ENCODE measurements at regions not wholly inside any gene's neighbourhood (a gene's known extent, or its start where the extent isn't known, plus 50 kb on each side); places are given as distances from the start of the nearest gene placed in this dataset.
"Not testable (repeated sequence)": the region's sequence is repeated elsewhere in the genome, so short reads cannot be mapped to it uniquely, and the experiment has no call there.

DNA sequence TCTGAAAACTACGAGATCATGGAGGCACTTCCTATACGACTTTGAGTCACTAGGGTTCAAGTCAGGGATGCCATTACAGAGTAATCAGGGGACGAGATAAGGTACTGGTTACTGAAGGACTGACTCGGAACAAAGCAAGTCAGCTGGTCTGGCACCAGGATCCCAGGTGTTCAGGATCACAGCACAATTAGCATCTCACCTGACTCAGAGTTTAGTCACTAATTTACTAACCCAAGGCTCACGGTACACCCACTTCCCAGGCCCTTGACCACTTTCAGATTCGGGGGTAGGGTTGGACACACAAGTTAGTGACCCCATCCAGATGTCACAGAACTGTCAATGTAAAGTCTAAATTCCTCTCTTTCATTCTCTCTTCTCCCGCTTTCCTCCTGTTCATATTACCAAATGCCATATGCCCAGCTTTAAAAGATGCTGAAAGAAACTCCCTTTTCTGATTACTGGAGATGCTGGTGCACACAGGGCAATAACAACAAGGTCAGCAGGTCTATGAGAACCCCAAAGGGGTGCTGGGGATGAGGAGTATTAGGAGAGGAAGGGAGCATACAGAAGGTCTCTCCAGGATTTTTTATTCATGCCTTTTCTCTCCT is 657.8 kb downstream of the TLE1 start:
- TF ChIP-seq, protein P1, sequence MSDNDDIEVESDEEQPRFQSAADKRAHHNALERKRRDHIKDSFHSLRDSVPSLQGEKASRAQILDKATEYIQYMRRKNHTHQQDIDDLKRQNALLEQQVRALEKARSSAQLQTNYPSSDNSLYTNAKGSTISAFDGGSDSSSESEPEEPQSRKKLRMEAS (IDR thresholded peaks at IDR 0.05; ENCODE audit: low read depth, low read length) = no peak
- TF ChIP-seq, protein P2, sequence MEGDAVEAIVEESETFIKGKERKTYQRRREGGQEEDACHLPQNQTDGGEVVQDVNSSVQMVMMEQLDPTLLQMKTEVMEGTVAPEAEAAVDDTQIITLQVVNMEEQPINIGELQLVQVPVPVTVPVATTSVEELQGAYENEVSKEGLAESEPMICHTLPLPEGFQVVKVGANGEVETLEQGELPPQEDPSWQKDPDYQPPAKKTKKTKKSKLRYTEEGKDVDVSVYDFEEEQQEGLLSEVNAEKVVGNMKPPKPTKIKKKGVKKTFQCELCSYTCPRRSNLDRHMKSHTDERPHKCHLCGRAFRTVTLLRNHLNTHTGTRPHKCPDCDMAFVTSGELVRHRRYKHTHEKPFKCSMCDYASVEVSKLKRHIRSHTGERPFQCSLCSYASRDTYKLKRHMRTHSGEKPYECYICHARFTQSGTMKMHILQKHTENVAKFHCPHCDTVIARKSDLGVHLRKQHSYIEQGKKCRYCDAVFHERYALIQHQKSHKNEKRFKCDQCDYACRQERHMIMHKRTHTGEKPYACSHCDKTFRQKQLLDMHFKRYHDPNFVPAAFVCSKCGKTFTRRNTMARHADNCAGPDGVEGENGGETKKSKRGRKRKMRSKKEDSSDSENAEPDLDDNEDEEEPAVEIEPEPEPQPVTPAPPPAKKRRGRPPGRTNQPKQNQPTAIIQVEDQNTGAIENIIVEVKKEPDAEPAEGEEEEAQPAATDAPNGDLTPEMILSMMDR (IDR thresholded peaks at IDR 0.05; ENCODE audit: low read depth, low read length) = no peak
- no peak for TF ChIP-seq POLR2A (IDR thresholded peaks at IDR 0.05; ENCODE audit: extremely low read depth, insufficient read length)
- no peak for TF ChIP-seq MYC (IDR thresholded peaks at IDR 0.05; ENCODE audit: low read depth, low read length)
- no peak overlapping the region for H3K4me3 ChIP-seq (ENCODE audit: low read depth, low read length)

DNA sequence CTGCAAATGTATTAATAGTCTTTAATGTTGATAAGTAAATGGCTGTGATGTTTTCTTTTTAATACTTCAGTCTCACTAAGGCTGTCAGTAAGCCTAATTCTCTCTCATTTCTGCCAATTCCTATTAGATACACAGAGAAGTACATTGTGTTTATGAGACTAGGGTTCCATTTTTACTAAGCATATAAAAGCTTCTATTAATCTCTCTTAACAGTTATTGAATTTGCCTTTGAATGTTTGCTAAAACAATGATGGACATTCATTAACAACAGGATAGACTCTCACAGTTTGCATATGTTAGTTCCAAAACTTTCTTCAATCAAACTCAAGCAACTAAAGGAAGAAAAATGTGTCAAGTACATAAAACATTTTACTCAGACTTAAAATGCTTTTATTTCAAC is 659.3 kb downstream of the TLE1 start:
- no peak overlapping the region for H3K4me3 ChIP-seq (ENCODE audit: low read depth, low read length)
- no peak for DNase-seq (ENCODE audit: low read depth)
- TF ChIP-seq, protein P1 (IDR thresholded peaks at IDR 0.05; ENCODE audit: low read depth, low read length) = no peak
- TF ChIP-seq POLR2A (IDR thresholded peaks at IDR 0.05; ENCODE audit: extremely low read depth, insufficient read length) = no peak
- no peak for TF ChIP-seq MYC (IDR thresholded peaks at IDR 0.05; ENCODE audit: low read depth, low read length)
- TF ChIP-seq, protein P2 (IDR thresholded peaks at IDR 0.05; ENCODE audit: low read depth, low read length) = no peak

More for the DNA sequence above, 657.8 kb downstream of the TLE1 start:
- DNase-seq (ENCODE audit: low read depth) = no peak

DNA sequence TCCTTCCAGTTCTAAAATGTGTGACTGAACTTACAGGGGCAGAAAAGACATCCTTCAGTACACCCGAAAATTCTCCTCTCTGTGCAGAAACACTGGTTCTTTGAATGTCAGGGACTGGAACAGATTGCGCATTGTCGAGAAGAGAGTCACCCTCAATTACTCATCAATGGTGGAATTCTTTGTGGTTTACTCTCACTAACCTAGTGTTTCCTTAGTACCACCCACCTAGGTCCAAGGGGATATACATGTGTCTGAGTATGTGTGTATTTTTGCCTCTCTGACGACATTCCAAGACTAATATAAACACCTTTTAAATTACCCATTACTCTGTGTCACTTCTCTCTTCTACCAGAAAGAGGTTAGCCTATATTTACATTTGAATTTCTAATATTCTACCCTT is 660.8 kb downstream of the TLE1 start:
- DNase-seq (ENCODE audit: low read depth) = no peak
- H3K4me3 ChIP-seq (ENCODE audit: low read depth, low read length) = no peak overlapping the region
- TF ChIP-seq MYC (IDR thresholded peaks at IDR 0.05; ENCODE audit: low read depth, low read length) = no peak
- TF ChIP-seq, protein P1 (IDR thresholded peaks at IDR 0.05; ENCODE audit: low read depth, low read length) = no peak
- TF ChIP-seq POLR2A (IDR thresholded peaks at IDR 0.05; ENCODE audit: extremely low read depth, insufficient read length) = no peak
- TF ChIP-seq, protein P2 (IDR thresholded peaks at IDR 0.05; ENCODE audit: low read depth, low read length) = no peak

DNA sequence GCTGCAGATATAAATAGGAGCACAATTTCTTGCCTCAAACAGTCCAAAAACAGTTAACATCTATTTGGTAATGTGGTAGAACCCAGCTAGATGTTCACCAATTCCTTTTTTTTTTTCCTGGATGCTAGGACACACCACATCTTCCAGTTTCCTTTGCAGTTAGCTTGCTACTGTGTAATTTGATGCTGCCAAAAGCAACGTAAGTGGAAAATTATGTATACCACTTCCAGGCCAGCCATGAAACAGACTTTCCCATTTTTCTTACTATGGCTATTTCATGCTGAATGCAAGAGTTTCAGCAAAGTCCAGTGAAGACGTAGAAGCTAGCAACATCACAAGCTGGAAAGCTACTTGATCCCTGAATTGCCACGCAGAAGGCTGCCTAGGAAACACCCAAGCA is 667.2 kb downstream of the TLE1 start:
- no peak overlapping the region for H3K4me3 ChIP-seq (ENCODE audit: low read depth, low read length)
- TF ChIP-seq MYC (IDR thresholded peaks at IDR 0.05; ENCODE audit: low read depth, low read length) (no peak), POLR2A (IDR thresholded peaks at IDR 0.05; ENCODE audit: extremely low read depth, insufficient read length) (no peak)
- TF ChIP-seq, protein P2 (IDR thresholded peaks at IDR 0.05; ENCODE audit: low read depth, low read length) = no peak
- TF ChIP-seq, protein P1 (IDR thresholded peaks at IDR 0.05; ENCODE audit: low read depth, low read length) = no peak
- DNase-seq (ENCODE audit: low read depth) = no peak

DNA sequence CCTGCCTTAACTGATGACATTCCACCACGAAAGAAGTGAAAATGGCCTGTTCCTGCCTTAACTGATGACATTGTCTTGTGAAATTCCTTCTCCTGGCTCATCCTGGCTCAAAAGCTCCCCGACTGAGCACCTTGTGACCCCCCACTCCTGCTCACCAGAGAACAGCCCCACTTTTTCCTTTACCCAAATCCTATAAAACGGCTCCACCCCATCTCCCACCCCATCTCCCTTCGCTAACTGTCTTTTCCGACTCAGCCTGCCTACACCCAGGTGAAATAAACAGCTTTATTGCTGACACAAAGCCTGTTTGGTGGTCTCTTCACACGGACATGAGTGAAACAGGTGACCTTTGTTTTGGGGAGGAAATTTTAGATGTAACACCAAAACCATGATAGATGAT is 674.4 kb downstream of the TLE1 start:
- not testable (repeated sequence) for DNase-seq (ENCODE audit: low read depth); H3K4me3 ChIP-seq (ENCODE audit: low read depth, low read length)

DNA sequence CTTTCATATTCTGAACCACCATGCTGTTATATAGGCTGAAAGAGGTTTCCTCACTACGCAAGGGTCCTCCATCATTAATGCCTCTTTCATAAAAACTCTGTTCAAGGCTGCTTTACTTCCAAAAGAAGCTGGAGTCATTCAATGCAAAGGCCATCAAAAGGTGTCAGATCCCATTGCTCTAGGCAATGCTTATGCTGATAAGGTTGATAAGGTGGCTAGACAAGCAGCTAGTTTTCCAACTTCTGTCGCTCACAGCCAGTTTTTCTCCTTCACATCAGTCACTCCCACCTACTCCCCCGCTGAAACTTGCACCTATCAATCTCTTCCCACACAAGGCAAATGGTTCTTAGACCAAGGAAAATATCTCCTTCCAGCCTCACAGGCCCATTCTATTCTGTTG is 676.2 kb downstream of the TLE1 start:
- H3K4me3 ChIP-seq (ENCODE audit: low read depth, low read length); DNase-seq (ENCODE audit: low read depth): not testable (repeated sequence)

DNA sequence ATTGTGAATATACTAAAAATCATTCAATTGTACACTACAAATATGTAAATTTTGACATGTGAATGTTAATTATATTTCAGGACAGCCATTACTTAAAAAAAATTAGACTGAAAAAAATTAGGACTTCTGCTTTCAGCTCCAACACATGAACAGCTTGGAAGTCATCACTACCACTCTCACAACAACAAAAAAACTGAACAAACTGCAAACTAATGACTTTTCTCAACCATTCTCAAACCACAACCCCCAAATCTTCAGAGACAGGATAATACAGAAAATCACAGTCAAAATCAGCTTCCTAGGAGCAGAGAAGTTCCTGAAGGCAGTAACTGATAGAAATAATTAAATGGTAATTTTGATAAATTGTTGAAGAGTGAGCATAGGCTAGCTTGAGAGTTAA is 686.4 kb downstream of the TLE1 start:
- TF ChIP-seq, protein P2 (IDR thresholded peaks at IDR 0.05; ENCODE audit: low read depth, low read length) = no peak
- TF ChIP-seq, protein P1 (IDR thresholded peaks at IDR 0.05; ENCODE audit: low read depth, low read length) = no peak
- TF ChIP-seq POLR2A (IDR thresholded peaks at IDR 0.05; ENCODE audit: extremely low read depth, insufficient read length) = no peak
- TF ChIP-seq MYC (IDR thresholded peaks at IDR 0.05; ENCODE audit: low read depth, low read length) = no peak
- no peak overlapping the region for H3K4me3 ChIP-seq (ENCODE audit: low read depth, low read length)
- DNase-seq (ENCODE audit: low read depth) = no peak
